Neural cell (in vitro differentiated cells): ENCODE measurements at regions not wholly inside any gene's neighbourhood (a gene's known extent, or its start where the extent isn't known, plus 50 kb on each side); places are given as distances from the start of the nearest gene placed in this dataset.

Source experiments
- H2AFZ ChIP-seq: fragments of 200-600, 300-800 bp; sonication (generic), shearing (Covaris generic); 2 replicates; pipeline ENCODE4 v1.6.0; 2014; ENCODE audit warnings: low read depth, mild to moderate bottlenecking, antibody characterized with exemption, low read length, moderate library complexity
- H3F3A ChIP-seq: fragments of 200-600 bp; shearing (Covaris generic); 2 replicates; pipeline ENCODE4 v1.6.1; 2016; ENCODE audit warnings: mild to moderate bottlenecking, moderate library complexity, mixed read lengths, antibody characterized with exemption, low read length; ENCODE audit not compliant: insufficient read depth, poor library complexity, severe bottlenecking
- H3K27ac ChIP-seq: fragments of 200-600, 300-800 bp; sonication (generic), shearing (Covaris generic); 2 replicates; pipeline ENCODE4 v1.5.1; 2014; ENCODE audit warnings: mild to moderate bottlenecking, low read length, moderate library complexity
- H3K27me3 ChIP-seq: fragments of 300-800, 200-600 bp; sonication (generic), shearing (Covaris generic); 2 replicates; pipeline ENCODE4 v1.6.0; 2014; ENCODE audit warnings: mild to moderate bottlenecking, low read depth, low read length, moderate library complexity; ENCODE audit not compliant: insufficient read depth
- H3K36me3 ChIP-seq: fragments of 300-800, 200-600 bp; sonication (generic), shearing (Covaris generic); 2 replicates; pipeline ENCODE4 v1.5.1; 2014; ENCODE audit warnings: mild to moderate bottlenecking, antibody characterized with exemption, low read length, moderate library complexity; ENCODE audit not compliant: insufficient read depth
- H3K4me2 ChIP-seq: fragments of 300-800, 200-600 bp; sonication (generic), shearing (Covaris generic); 2 replicates; pipeline ENCODE4 v1.6.0; 2014; ENCODE audit warnings: mild to moderate bottlenecking, low read length
- H3K4me3 ChIP-seq: fragments of 300-800, 200-600 bp; sonication (generic), shearing (Covaris generic); 2 replicates; pipeline ENCODE4 v1.5.1; 2014; ENCODE audit warnings: mild to moderate bottlenecking, low read length, moderate library complexity
- H3K79me2 ChIP-seq: fragments of 200-600 bp; shearing (Covaris generic); replicated peaks from 2 replicates; pipeline ENCODE4 v1.6.0; 2014; ENCODE audit warnings: mild to moderate bottlenecking, low read length, moderate library complexity; ENCODE audit not compliant: insufficient read depth
- H3K9ac ChIP-seq: fragments of 300-800, 200-600 bp; sonication (generic), shearing (Covaris generic); 2 replicates; pipeline ENCODE4 v1.6.1; 2016; ENCODE audit warnings: mild to moderate bottlenecking, low read length, mixed read lengths
- H3K9me2 ChIP-seq: fragments of 200-600 bp; shearing (Covaris generic); 2 replicates; pipeline ENCODE4 v1.6.1; 2016; ENCODE audit warnings: mild to moderate bottlenecking, low read length, mixed read lengths; ENCODE audit not compliant: insufficient read depth
- H3K9me3 ChIP-seq: fragments of 200-600, 300-800 bp; sonication (generic), shearing (Covaris generic); 2 replicates; pipeline ENCODE4 v1.6.1; 2016; ENCODE audit warnings: mild to moderate bottlenecking, mixed run types, low read length, moderate library complexity, mixed read lengths
- H4K20me1 ChIP-seq: fragments of 200-600 bp; shearing (Covaris generic); 2 replicates; pipeline ENCODE4 v1.6.1; 2016; ENCODE audit warnings: mild to moderate bottlenecking, mixed run types; ENCODE audit not compliant: insufficient read depth
- EP300 ChIP-seq: fragments of 450-650 bp; conservative IDR thresholded peaks from 2 replicates; pipeline ENCODE4 v1.6.1; 2014; ENCODE audit warnings: antibody characterized with exemption, mild to moderate bottlenecking, moderate library complexity; ENCODE audit not compliant: poor library complexity, severe bottlenecking
- EZH2 ChIP-seq: fragments of 200-600, 300-800 bp; shearing (Covaris generic), sonication (generic); IDR thresholded peaks from 2 replicates; pipeline ENCODE4 v1.6.1; 2014; ENCODE audit warnings: antibody characterized with exemption, low read length, borderline replicate concordance, mild to moderate bottlenecking; ENCODE audit not compliant: insufficient read depth, poor library complexity, severe bottlenecking
- MXI1 ChIP-seq: fragments of 450-650 bp; conservative IDR thresholded peaks from 2 replicates; pipeline ENCODE4 v1.6.1; 2014; ENCODE audit warnings: antibody characterized with exemption, mild to moderate bottlenecking; ENCODE audit not compliant: poor library complexity, severe bottlenecking
- POLR2AphosphoS5 ChIP-seq: IDR thresholded peaks from 2 replicates; pipeline ENCODE4 v1.6.1; 2012
- RAD21 ChIP-seq: fragments of 450-650 bp; conservative IDR thresholded peaks from 2 replicates; pipeline ENCODE4 v1.6.1; 2014; ENCODE audit warnings: antibody characterized with exemption, mild to moderate bottlenecking, moderate library complexity
- REST ChIP-seq: IDR thresholded peaks from 2 replicates; pipeline ENCODE4 v1.6.1; 2012; ENCODE audit warnings: borderline replicate concordance
- SMC3 ChIP-seq: fragments of 450-650 bp; conservative IDR thresholded peaks from 2 replicates; pipeline ENCODE4 v1.6.1; 2014; ENCODE audit warnings: antibody characterized with exemption, mild to moderate bottlenecking, moderate library complexity; ENCODE audit not compliant: poor library complexity
- TAF1 ChIP-seq: IDR thresholded peaks from 2 replicates; pipeline ENCODE4 v1.6.1; 2012; ENCODE audit warnings: low read depth
- TF ChIP-seq, protein P1 (sequence below): fragments of 450-650 bp; IDR thresholded peaks from 2 replicates; pipeline ENCODE4 v1.5.1; 2014; ENCODE audit warnings: antibody characterized with exemption, mild to moderate bottlenecking, moderate library complexity; ENCODE audit not compliant: poor library complexity, severe bottlenecking

GRCh38 chr18:68564351-68564750 is 150.6 kb downstream of the TMX3 start:
- Histone ChIP-seq H3K4me3 (no peak overlapping the region), H3K9me2 (no peaks in the 10 kb centered on the region), H3K4me2 (no peak overlapping the region)

GRCh38 chr18:68560128-68560527 is 154.8 kb downstream of the TMX3 start:
- Histone ChIP-seq H3F3A (no peaks in the 10 kb centered on the region), H3K79me2 (no peaks in the 10 kb centered on the region), H4K20me1 (no peaks in the 10 kb centered on the region), H3K36me3 (no peaks in the 10 kb centered on the region), H3K9ac (no peak overlapping the region), H3K4me2 (no peak overlapping the region), H3K9me3 (no peaks in the 10 kb centered on the region), H2AFZ (no peak overlapping the region), H3K9me2 (no peaks in the 10 kb centered on the region), H3K4me3 (no peak overlapping the region), H3K27ac (no peak overlapping the region), H3K27me3 (no peaks in the 10 kb centered on the region)
- no peak for TF ChIP-seq EZH2
- no peak for TF ChIP-seq POLR2AphosphoS5
- no peak for TF ChIP-seq SMC3
- no peak for TF ChIP-seq REST
- TF ChIP-seq, protein P1, sequence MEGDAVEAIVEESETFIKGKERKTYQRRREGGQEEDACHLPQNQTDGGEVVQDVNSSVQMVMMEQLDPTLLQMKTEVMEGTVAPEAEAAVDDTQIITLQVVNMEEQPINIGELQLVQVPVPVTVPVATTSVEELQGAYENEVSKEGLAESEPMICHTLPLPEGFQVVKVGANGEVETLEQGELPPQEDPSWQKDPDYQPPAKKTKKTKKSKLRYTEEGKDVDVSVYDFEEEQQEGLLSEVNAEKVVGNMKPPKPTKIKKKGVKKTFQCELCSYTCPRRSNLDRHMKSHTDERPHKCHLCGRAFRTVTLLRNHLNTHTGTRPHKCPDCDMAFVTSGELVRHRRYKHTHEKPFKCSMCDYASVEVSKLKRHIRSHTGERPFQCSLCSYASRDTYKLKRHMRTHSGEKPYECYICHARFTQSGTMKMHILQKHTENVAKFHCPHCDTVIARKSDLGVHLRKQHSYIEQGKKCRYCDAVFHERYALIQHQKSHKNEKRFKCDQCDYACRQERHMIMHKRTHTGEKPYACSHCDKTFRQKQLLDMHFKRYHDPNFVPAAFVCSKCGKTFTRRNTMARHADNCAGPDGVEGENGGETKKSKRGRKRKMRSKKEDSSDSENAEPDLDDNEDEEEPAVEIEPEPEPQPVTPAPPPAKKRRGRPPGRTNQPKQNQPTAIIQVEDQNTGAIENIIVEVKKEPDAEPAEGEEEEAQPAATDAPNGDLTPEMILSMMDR: no peak
- no peak for TF ChIP-seq MXI1
- TF ChIP-seq TAF1: no peak
- no peak for TF ChIP-seq RAD21
- TF ChIP-seq EP300: no peak

More at GRCh38 chr18:68564351-68564750, 150.6 kb downstream of the TMX3 start:
- Histone ChIP-seq H3K27ac (no peak overlapping the region), H3F3A (peaks cover 3% of the 10 kb centered on the region), H3K79me2 (no peaks in the 10 kb centered on the region), H3K36me3 (no peaks in the 10 kb centered on the region), H2AFZ (no peak overlapping the region), H4K20me1 (no peaks in the 10 kb centered on the region), H3K9me3 (no peaks in the 10 kb centered on the region), H3K27me3 (no peaks in the 10 kb centered on the region), H3K9ac (no peak overlapping the region)
- TF ChIP-seq SMC3 (no peak), TAF1 (no peak), EP300 (no peak), REST (no peak), POLR2AphosphoS5 (no peak), EZH2 (no peak), MXI1 (no peak)
- TF ChIP-seq, protein P1: no peak
